HEK293 (cell line): ENCODE measurements at regions not wholly inside any gene's neighbourhood (a gene's known extent, or its start where the extent isn't known, plus 50 kb on each side); places are given as distances from the start of the nearest gene placed in this dataset.

Experiments
- CTCF ChIA-PET: fragments of 350-600 bp; formaldehyde crosslinking; extraction: SDS; loops from one replicate; lab custom pipeline; 2021; ENCODE audit warnings: antibody characterized with exemption; lab: Yijun Ruan, JAX
- POLR2A ChIA-PET: fragments of 300-600 bp; formaldehyde crosslinking; extraction: SDS; loops from one replicate; lab custom pipeline; 2020; ENCODE audit warnings: antibody characterized with exemption, inconsistent platforms; lab: Yijun Ruan, JAX
- H3K27ac ChIP-seq: fragments of 200-500 bp; sonication (Bioruptor generic); 2 replicates; pipeline ENCODE4 v1.5.1; 2014; ENCODE audit warnings: low read depth, low read length, control low read depth, inconsistent platforms; ENCODE audit errors: extremely low read depth
- H3K36me3 ChIP-seq, 2 experiments: fragments of 200-500 bp in 1 of 2; sonication (Bioruptor generic) in 1 of 2; 1 replicate in 1 of 2; 2 replicates in 1 of 2; pipeline ENCODE4 v1.5.1; 2014 to 2017; ENCODE audit warnings: inconsistent platforms in 2 of 2, low read length in 2 of 2; ENCODE audit not compliant: control insufficient read depth in 2 of 2, insufficient read depth in 1 of 2
- H3K4me1 ChIP-seq: fragments of 200-500 bp; sonication (Bioruptor generic); 2 replicates; pipeline ENCODE4 v1.5.1; 2014; ENCODE audit warnings: mild to moderate bottlenecking, low read length, inconsistent platforms; ENCODE audit not compliant: control insufficient read depth, insufficient read depth
- H3K4me3 ChIP-seq: 2 replicates; pipeline ENCODE4 v1.5.1; 2011; ENCODE audit warnings: low read depth, mild to moderate bottlenecking, control low read depth, low read length, moderate library complexity
- H3K9me3 ChIP-seq: fragments of 200-500 bp; sonication (Bioruptor generic); 2 replicates; pipeline ENCODE4 v1.5.1; 2014; ENCODE audit warnings: low read depth, low read length, inconsistent platforms; ENCODE audit not compliant: control insufficient read depth, insufficient read depth
- CTCF ChIP-seq: fragments of 450-650 bp; formaldehyde crosslinking; IDR thresholded peaks from 2 replicates; pipeline ENCODE4 v1.5.1; 2016; ENCODE audit warnings: missing biosample characterization, missing genetic modification characterization
- FEZF1 ChIP-seq: fragments of 450-650 bp; formaldehyde crosslinking; IDR thresholded peaks from 2 replicates; pipeline ENCODE4 v1.5.1; 2016; ENCODE audit warnings: missing biosample characterization, missing genetic modification characterization
- MEIS1 ChIP-seq: sonication (generic); formaldehyde crosslinking; IDR thresholded peaks from 2 replicates; pipeline ENCODE4 v1.8.1; 2022; ENCODE audit warnings: missing genetic modification reagents, mild to moderate bottlenecking, borderline replicate concordance
- MYNN ChIP-seq: fragments of 450-650 bp; formaldehyde crosslinking; IDR thresholded peaks from 2 replicates; pipeline ENCODE4 v1.5.1; 2016; ENCODE audit warnings: missing biosample characterization, missing genetic modification characterization, borderline replicate concordance
- PRDM1 ChIP-seq: fragments of 450-650 bp; formaldehyde crosslinking; IDR thresholded peaks from 2 replicates; pipeline ENCODE4; 2016; ENCODE audit warnings: missing biosample characterization, missing genetic modification characterization
- SCRT1 ChIP-seq: fragments of 450-650 bp; formaldehyde crosslinking; IDR thresholded peaks from 2 replicates; pipeline ENCODE4 v1.5.1; 2016; ENCODE audit warnings: missing biosample characterization, missing genetic modification characterization, borderline replicate concordance
- TRIM28 ChIP-seq: IDR thresholded peaks from 2 replicates; pipeline ENCODE4 v1.6.1; 2011; ENCODE audit warnings: low read length, control low read depth, borderline replicate concordance
- ZFP69B ChIP-seq: fragments of 450-650 bp; formaldehyde crosslinking; IDR thresholded peaks from 2 replicates; pipeline ENCODE4 v1.5.1; 2016; ENCODE audit warnings: missing biosample characterization, missing genetic modification characterization
- ZNF112 ChIP-seq: fragments of 450-650 bp; formaldehyde crosslinking; IDR thresholded peaks from 2 replicates; pipeline ENCODE4 v1.5.0; 2017; ENCODE audit warnings: missing biosample characterization, missing genetic modification characterization
- ZNF169 ChIP-seq: fragments of 450-650 bp; formaldehyde crosslinking; IDR thresholded peaks from 2 replicates; pipeline ENCODE4 v1.5.1; 2016; ENCODE audit warnings: missing biosample characterization, missing genetic modification characterization
- ZNF214 ChIP-seq: fragments of 450-650 bp; formaldehyde crosslinking; IDR thresholded peaks from 2 replicates; pipeline ENCODE4 v1.5.1; 2017; ENCODE audit warnings: missing biosample characterization, mild to moderate bottlenecking, missing genetic modification characterization, borderline replicate concordance
- ZNF292 ChIP-seq: fragments of 450-650 bp; formaldehyde crosslinking; IDR thresholded peaks from 2 replicates; pipeline ENCODE4 v1.5.1; 2016; ENCODE audit warnings: low read depth, missing biosample characterization, missing genetic modification characterization, borderline replicate concordance
- ZNF433 ChIP-seq: fragments of 450-650 bp; formaldehyde crosslinking; IDR thresholded peaks from 2 replicates; pipeline ENCODE4 v1.5.1; 2016; ENCODE audit warnings: missing biosample characterization, missing genetic modification characterization, low read depth
- ZNF585B ChIP-seq: fragments of 450-650 bp; formaldehyde crosslinking; IDR thresholded peaks from 2 replicates; pipeline ENCODE4 v1.5.1; 2016; ENCODE audit warnings: missing biosample characterization, missing genetic modification characterization
- ZNF645 ChIP-seq: fragments of 450-650 bp; formaldehyde crosslinking; IDR thresholded peaks from 2 replicates; pipeline ENCODE4; 2016; ENCODE audit warnings: missing biosample characterization, missing genetic modification characterization
- ZNF692 ChIP-seq: fragments of 450-650 bp; formaldehyde crosslinking; IDR thresholded peaks from 2 replicates; pipeline ENCODE4 v1.5.1; 2016; ENCODE audit warnings: missing biosample characterization, missing genetic modification characterization
- ZNF707 ChIP-seq: fragments of 450-650 bp; formaldehyde crosslinking; IDR thresholded peaks from 2 replicates; pipeline ENCODE4 v1.5.1; 2016; ENCODE audit warnings: missing biosample characterization, missing genetic modification characterization
- ZSCAN4 ChIP-seq: fragments of 450-650 bp; formaldehyde crosslinking; IDR thresholded peaks from 2 replicates; pipeline ENCODE4 v1.5.1; 2017; ENCODE audit warnings: missing biosample characterization, missing genetic modification characterization

- Histone ChIP-seq H3K27ac (no peak overlapping the region), H3K4me1 (no peaks in the 10 kb centered on the region), H3K36me3 (no peaks in the 10 kb centered on the region), H3K9me3 (no peaks in the 10 kb centered on the region), H3K4me3 (no peak overlapping the region)
- TF ChIP-seq ZNF169 (tag by site-specific recombination) (no peak), CTCF (tag by site-specific recombination) (no peak), ZNF585B (tag by site-specific recombination) (no peak), ZNF692 (tag by site-specific recombination) (no peak), TRIM28 (no peak)
- ChIA-PET CTCF (interaction anchor here (1.4 kb wide), 1 partner anchor 9 kb away, joined by 4 read pairs; no protein-coding TSS in a partner anchor), POLR2A (interaction anchor here (0.6 kb wide), 1 partner anchor 127 kb away, joined by 5 read pairs; no protein-coding TSS in a partner anchor)
These were observed 173.4 kb upstream of the CTBP2 start for GRCh38 chr10:125333769-125334168.

- H3K27ac ChIP-seq: no peak overlapping the region
- TF ChIP-seq SCRT1 (tag by site-specific recombination) (no peak), ZNF707 (tag by site-specific recombination) (no peak), MEIS1 (CRISPR knock-in tag) (no peak), ZNF645 (no peak), FEZF1 (tag by site-specific recombination) (no peak), ZSCAN4 (tag by site-specific recombination) (no peak), PRDM1 (tag by site-specific recombination) (no peak), ZFP69B (tag by site-specific recombination) (no peak), ZNF585B (tag by site-specific recombination) (no peak), ZNF112 (tag by site-specific recombination) (no peak), MYNN (tag by site-specific recombination) (no peak), ZNF433 (tag by site-specific recombination) (no peak), ZNF214 (tag by site-specific recombination) (no peak), ZNF292 (no peak)
- ChIA-PET CTCF (interaction anchor here (1.4 to 1.5 kb wide), 2 partner anchors 9 to 117 kb away, joined by 3 to 4 read pairs; no protein-coding TSS in a partner anchor), POLR2A (no interaction called here)
- no peaks in the 10 kb centered on the region for H3K4me1 ChIP-seq
- H3K4me3 ChIP-seq: no peak overlapping the region
- H3K9me3 ChIP-seq: no peaks in the 10 kb centered on the region
- H3K36me3 ChIP-seq: no peaks in the 10 kb centered on the region
These were observed 172.8 kb upstream of the CTBP2 start for GRCh38 chr10:125333209-125333591.
